Adrenal gland (tissue), 9 donors: ENCODE measurements at regions not wholly inside any gene's neighbourhood (a gene's known extent, or its start where the extent isn't known, plus 50 kb on each side); places are given as distances from the start of the nearest gene placed in this dataset.

Experiments
- DNase-seq, 7 donors: peaks; one replicate each; pipeline ENCODE4 v3.0.0-alpha.2; 2019 to 2020
- H3K27ac ChIP-seq, 5 donors: fragments of 200-600 bp; sonication (generic) in 4 of 5; 1 replicate in 3 of 5; 2 replicates in 2 of 5; pipeline versions ENCODE4 v1.5.1 to v1.8.0; 2016 to 2020; ENCODE audit warnings: mild to moderate bottlenecking in 1 of 5
- H3K27me3 ChIP-seq: fragments of 200-600 bp; 2 replicates; pipeline ENCODE4 v1.8.0; 2021
- H3K36me3 ChIP-seq, 2 donors: fragments of 200-600 bp; replicated peaks in 1 of 2; 1 replicate in 1 of 2; 2 replicates in 1 of 2; pipeline versions ENCODE4 v1.5.1 to v1.8.0; 2018 to 2022
- H3K4me1 ChIP-seq, 2 donors: fragments of 200-600 bp; replicated peaks in 1 of 2; 1 replicate in 1 of 2; 2 replicates in 1 of 2; pipeline versions ENCODE4 v1.5.1 to v1.8.0; 2018 to 2021
- H3K4me3 ChIP-seq, 4 donors: fragments of 200-600 bp; sonication (generic) in 3 of 4; one replicate each; pipeline ENCODE4 v1.5.1; 2016 to 2018
- H3K9me3 ChIP-seq, 3 donors: fragments of 200-600 bp; sonication (generic) in 1 of 3; replicated peaks in 1 of 3; 1 replicate in 2 of 3; 2 replicates in 1 of 3; pipeline versions ENCODE4 v1.5.1 to v1.8.0; 2016 to 2021
- POLR2A ChIP-seq, 2 donors: fragments of 450-650 bp; IDR thresholded peaks; one replicate each; pipeline ENCODE4 v1.6.1; 2017; ENCODE audit warnings: antibody characterized with exemption in 2 of 2, mild to moderate bottlenecking in 2 of 2, moderate library complexity in 1 of 2
- WGBS, 4 donors: extraction: QIAGEN DNeasy Blood & Tissue Kit in 2 of 4; methylation state at CpG; one replicate each; pipeline versions ENCODE4 v1.1.5 to v1.1.7; 2013 to 2017; 5-methylcytosine and 5-hydroxymethylcytosine counted together
- intact Hi-C, 2 donors: fragments of 100-400 bp; cut with DNase I; formaldehyde crosslinking; loops; one replicate each; pipeline versions ENCODE4 v1.14.1 to v1.15.0; 2022 to 2023
- TF ChIP-seq, protein P1 (sequence below), 6 experiments: fragments of 450-650 bp in 4 of 6; fragments of 200-600 bp in 2 of 6; sonication (generic) in 1 of 6; IDR thresholded peaks; 1 replicate in 5 of 6; 2 replicates in 1 of 6; pipeline versions ENCODE4 v1.5.1 to v1.8.0; 2016 to 2021; ENCODE audit warnings: antibody characterized with exemption in 6 of 6, mild to moderate bottlenecking in 2 of 6, moderate library complexity in 1 of 6
- donor health status: healthy with polysubstance abuse.
- donor health status: Bipolar disorder and iron deficiency.
- donor health status: DM: yes; HTN: yes; CAD: no.
- donor health status: DM: no; HTN: no; CAD: no.
- donor health status: DM: no; HTN: no; CAD: no.

DNA sequence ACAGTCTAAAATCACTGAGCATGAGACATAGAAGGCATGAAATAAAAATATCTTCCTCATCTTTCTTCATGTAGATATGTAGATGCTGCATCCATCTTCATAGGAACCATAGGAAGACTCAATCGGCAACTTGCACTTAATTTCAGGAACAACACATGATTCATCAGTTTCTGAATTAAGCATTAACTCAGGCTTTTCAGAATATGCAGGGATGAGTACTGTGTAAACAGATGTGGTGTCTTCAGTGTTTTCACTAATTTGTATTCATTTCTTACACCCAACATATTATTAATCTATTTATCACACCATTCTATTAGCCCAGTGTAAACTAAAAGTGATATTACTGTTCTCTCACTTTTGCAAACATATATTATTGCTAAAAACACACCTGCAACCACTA is 305.9 kb upstream of the DAB2 start:
- DNase-seq, result no peak
- 80 to 90% (median 87%) methylated on average over 1 of the region's 1 CpG for WGBS, 4 donors
- H3K36me3 ChIP-seq, result no peaks in the 10 kb centered on the region

DNA sequence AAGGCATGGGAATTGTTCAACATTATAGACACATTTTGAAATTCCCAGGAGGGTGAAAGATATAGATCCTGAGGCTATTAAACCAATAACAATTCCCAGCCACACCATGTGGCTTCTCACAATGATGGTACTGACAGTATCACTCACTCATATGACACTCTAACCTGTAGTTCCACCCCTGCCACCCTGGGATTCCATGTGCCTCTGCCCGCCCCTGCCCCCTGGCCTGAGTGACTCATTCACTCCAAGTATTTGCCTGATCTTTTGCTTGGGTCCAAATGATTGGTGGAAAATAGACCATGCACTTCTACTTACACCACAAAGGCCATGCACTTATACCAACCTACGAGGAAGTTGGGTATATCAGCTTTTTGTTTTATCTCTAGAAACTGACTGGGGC is 305.2 kb upstream of the DAB2 start:
- Histone ChIP-seq H3K4me1 (no peaks in the 10 kb centered on the region), H3K36me3 (no peaks in the 10 kb centered on the region), H3K9me3 (no peaks in the 10 kb centered on the region), H3K4me3 (no peak overlapping the region), H3K27me3 (no peaks in the 10 kb centered on the region), H3K27ac (no peak overlapping the region)
- intact Hi-C loops, result no loop called here
- 60 to 68% (median 64%) methylated on average over 2 of the region's 2 CpGs for WGBS, 4 donors
- TF ChIP-seq, protein P1, sequence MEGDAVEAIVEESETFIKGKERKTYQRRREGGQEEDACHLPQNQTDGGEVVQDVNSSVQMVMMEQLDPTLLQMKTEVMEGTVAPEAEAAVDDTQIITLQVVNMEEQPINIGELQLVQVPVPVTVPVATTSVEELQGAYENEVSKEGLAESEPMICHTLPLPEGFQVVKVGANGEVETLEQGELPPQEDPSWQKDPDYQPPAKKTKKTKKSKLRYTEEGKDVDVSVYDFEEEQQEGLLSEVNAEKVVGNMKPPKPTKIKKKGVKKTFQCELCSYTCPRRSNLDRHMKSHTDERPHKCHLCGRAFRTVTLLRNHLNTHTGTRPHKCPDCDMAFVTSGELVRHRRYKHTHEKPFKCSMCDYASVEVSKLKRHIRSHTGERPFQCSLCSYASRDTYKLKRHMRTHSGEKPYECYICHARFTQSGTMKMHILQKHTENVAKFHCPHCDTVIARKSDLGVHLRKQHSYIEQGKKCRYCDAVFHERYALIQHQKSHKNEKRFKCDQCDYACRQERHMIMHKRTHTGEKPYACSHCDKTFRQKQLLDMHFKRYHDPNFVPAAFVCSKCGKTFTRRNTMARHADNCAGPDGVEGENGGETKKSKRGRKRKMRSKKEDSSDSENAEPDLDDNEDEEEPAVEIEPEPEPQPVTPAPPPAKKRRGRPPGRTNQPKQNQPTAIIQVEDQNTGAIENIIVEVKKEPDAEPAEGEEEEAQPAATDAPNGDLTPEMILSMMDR (IDR thresholded peaks at IDR 0.05), result no peak
- no peak for TF ChIP-seq POLR2A (IDR thresholded peaks at IDR 0.05)
- no peak for DNase-seq

More for the DNA sequence above, 305.9 kb upstream of the DAB2 start:
- intact Hi-C loops, result no loop called here
- no peak for TF ChIP-seq POLR2A (IDR thresholded peaks at IDR 0.05)
- TF ChIP-seq, protein P1 (IDR thresholded peaks at IDR 0.05), result no peak
- H3K27ac ChIP-seq, result no peak overlapping the region
- H3K9me3 ChIP-seq, result no peaks in the 10 kb centered on the region
- no peaks in the 10 kb centered on the region for H3K27me3 ChIP-seq
- no peaks in the 10 kb centered on the region for H3K4me1 ChIP-seq
- no peak overlapping the region for H3K4me3 ChIP-seq

DNA sequence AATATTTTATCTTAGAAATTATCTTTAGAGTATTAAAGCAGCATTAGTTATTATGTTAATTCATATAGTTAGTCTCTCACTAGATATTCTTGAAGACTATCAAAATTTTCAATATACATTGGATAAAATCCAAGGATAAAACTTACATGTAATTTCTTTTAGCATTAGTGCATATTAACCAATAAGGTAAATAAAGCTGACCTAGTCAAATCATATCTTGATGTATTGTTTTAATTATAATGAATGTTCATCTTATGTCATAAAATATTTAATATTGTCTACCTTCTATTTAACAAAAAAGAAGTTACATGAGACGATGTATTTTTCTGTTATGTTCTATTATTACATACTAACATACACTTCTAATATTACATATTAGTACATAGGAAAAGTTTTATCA is 301.7 kb upstream of the DAB2 start:
- TF ChIP-seq, protein P1 (IDR thresholded peaks at IDR 0.05), result no peak
- TF ChIP-seq POLR2A (IDR thresholded peaks at IDR 0.05), result no peak
- no peaks in the 10 kb centered on the region for H3K4me1 ChIP-seq
- H3K27ac ChIP-seq, result no peak overlapping the region
- H3K27me3 ChIP-seq, result no peaks in the 10 kb centered on the region
- intact Hi-C loops, result no loop called here
- H3K4me3 ChIP-seq, result no peak overlapping the region
- no peaks in the 10 kb centered on the region for H3K9me3 ChIP-seq
- WGBS, 4 donors, result 91 to 96% (median 93%) methylated on average over 1 of the region's 1 CpG
- no peak for DNase-seq
- no peaks in the 10 kb centered on the region for H3K36me3 ChIP-seq

DNA sequence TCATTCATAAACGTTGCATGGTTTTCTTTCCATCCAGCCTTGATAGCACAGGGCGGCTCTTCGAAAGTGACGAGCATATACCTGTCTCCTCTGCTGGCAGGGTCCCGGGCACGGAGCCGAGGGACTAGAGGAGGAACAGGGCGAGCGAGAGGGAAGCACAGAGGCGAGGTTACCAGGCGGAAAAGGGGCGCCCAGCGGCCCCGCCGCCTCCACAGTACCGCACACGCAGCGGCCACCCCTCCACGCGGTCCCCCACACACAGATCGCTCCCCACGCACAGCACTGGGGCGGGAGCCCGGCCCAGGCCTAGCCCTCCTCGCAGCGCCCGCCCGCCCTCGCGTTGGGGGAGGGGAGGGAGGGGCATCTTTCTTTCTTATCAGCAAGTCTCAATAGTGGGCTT is 296.6 kb upstream of the DAB2 start:
- no peaks in the 10 kb centered on the region for H3K27me3 ChIP-seq
- intact Hi-C loops, result no loop called here
- no peaks in the 10 kb centered on the region for H3K4me1 ChIP-seq
- no peaks in the 10 kb centered on the region for H3K36me3 ChIP-seq
- DNase-seq, result no peak
- no peak overlapping the region for H3K4me3 ChIP-seq
- H3K9me3 ChIP-seq, result no peaks in the 10 kb centered on the region
- no peak overlapping the region for H3K27ac ChIP-seq
- TF ChIP-seq, protein P1 (IDR thresholded peaks at IDR 0.05), result no peak
- no peak for TF ChIP-seq POLR2A (IDR thresholded peaks at IDR 0.05)
- whole genome bisulfite sequencing, 4 donors, result 88 to 90% (median 89%) methylated on average over 10 to 30 of the region's 30 CpGs
